ENCODE measurements at regions not wholly inside any gene's neighbourhood (a gene's known extent, or its start where the extent isn't known, plus 50 kb on each side); places are given as distances from the start of the nearest gene placed in this dataset.

- intact Hi-C loops (cut with micrococcal nuclease; ENCODE audit: unreplicated experiment), result no loop called here
- BruUV-seq (replicated peaks), result no TSS peak
- Histone ChIP-seq H3K4me3 (ENCODE audit: low read depth, low read length, poor library complexity, severe bottlenecking) (no peak overlapping the region), H3K27me3 (replicated peaks; ENCODE audit: insufficient read depth, low read depth, low read length, poor library complexity) (peaks cover 89% of the 10 kb centered on the region), H3K27ac (ENCODE audit: low read depth, low read length, poor library complexity, severe bottlenecking) (no peak overlapping the region), H3K36me3 (ENCODE audit: insufficient read depth, low read length, poor library complexity, severe bottlenecking) (no peaks in the 10 kb centered on the region), H3K4me1 (ENCODE audit: insufficient read depth, low read length, poor library complexity, severe bottlenecking) (no peaks in the 10 kb centered on the region), H3K9me3 (ENCODE audit: low read depth, low read length, poor library complexity, severe bottlenecking) (no peaks in the 10 kb centered on the region)
- DNase-seq (ENCODE audit: low spot score), result no peak
- POLR2A ChIA-PET (ENCODE audit: low non-redundant PET), result no interaction called here
- no peak for TF ChIP-seq CTCF (conservative IDR thresholded peaks at IDR 0.05; ENCODE audit: low read depth, low read length)
- TF ChIP-seq EZH2 (IDR thresholded peaks at IDR 0.05; ENCODE audit: borderline replicate concordance, low read depth, low read length, poor library complexity, severe bottlenecking), result no peak
- CTCF ChIA-PET, result no interaction called here
Observed at GRCh38 chr14:106203438-106203837, 677.1 kb downstream of the TMEM121 start.

GRCh38 chr14:106204063-106204462 lies 677.7 kb downstream of the TMEM121 start:
- ChIA-PET POLR2A (ENCODE audit: low non-redundant PET) (no interaction called here), CTCF (no interaction called here)
- no peaks in the 10 kb centered on the region for H3K4me1 ChIP-seq (ENCODE audit: insufficient read depth, low read length, poor library complexity, severe bottlenecking)
- H3K36me3 ChIP-seq (ENCODE audit: insufficient read depth, low read length, poor library complexity, severe bottlenecking), result no peaks in the 10 kb centered on the region
- no TSS peak for BruUV-seq (replicated peaks)
- H3K27me3 ChIP-seq (replicated peaks; ENCODE audit: insufficient read depth, low read depth, low read length, poor library complexity), result peaks cover 89% of the 10 kb centered on the region
- TF ChIP-seq EZH2 (IDR thresholded peaks at IDR 0.05; ENCODE audit: borderline replicate concordance, low read depth, low read length, poor library complexity, severe bottlenecking) (no peak), CTCF (conservative IDR thresholded peaks at IDR 0.05; ENCODE audit: low read depth, low read length) (no peak)
- H3K27ac ChIP-seq (ENCODE audit: low read depth, low read length, poor library complexity, severe bottlenecking), result no peak overlapping the region
- H3K9me3 ChIP-seq (ENCODE audit: low read depth, low read length, poor library complexity, severe bottlenecking), result no peaks in the 10 kb centered on the region
- intact Hi-C loops (cut with micrococcal nuclease; ENCODE audit: unreplicated experiment), result no loop called here
- no peak overlapping the region for H3K4me3 ChIP-seq (ENCODE audit: low read depth, low read length, poor library complexity, severe bottlenecking)
- peak; percentile 26 for DNase-seq (ENCODE audit: low spot score)

DNA sequence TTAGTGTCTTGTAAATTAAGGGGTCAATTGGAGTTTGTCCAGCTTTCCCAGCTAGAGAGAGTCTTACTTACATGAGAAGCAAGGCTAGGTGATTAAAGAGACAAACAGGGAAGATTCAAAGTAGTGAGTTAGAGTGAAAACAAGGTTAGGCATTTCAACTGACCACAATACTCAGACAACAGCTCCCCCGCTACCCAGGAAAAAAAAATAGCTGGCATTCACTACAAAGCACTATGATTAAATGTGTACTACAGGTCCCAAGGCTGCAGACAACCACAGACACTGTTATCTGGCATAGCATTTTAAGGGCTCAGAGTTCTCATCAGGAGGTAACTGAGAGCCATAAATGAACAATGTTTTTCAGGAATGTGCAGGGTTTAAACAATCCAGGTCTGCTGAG lies 680.9 kb downstream of the TMEM121 start:
- no peak overlapping the region for H3K27ac ChIP-seq (ENCODE audit: low read depth, low read length, poor library complexity, severe bottlenecking)
- no peak for TF ChIP-seq CTCF (conservative IDR thresholded peaks at IDR 0.05; ENCODE audit: low read depth, low read length)
- TF ChIP-seq EZH2 (IDR thresholded peaks at IDR 0.05; ENCODE audit: borderline replicate concordance, low read depth, low read length, poor library complexity, severe bottlenecking), result no peak
- CTCF ChIA-PET, result interaction anchor here (0.5 kb wide), 1 partner anchor 229 kb away, joined by 6 read pairs; no protein-coding TSS in a partner anchor
- no peak for DNase-seq (ENCODE audit: low spot score)
- H3K27me3 ChIP-seq (replicated peaks; ENCODE audit: insufficient read depth, low read depth, low read length, poor library complexity), result peaks cover 87% of the 10 kb centered on the region
- H3K4me3 ChIP-seq (ENCODE audit: low read depth, low read length, poor library complexity, severe bottlenecking), result no peak overlapping the region
- intact Hi-C loops (cut with micrococcal nuclease; ENCODE audit: unreplicated experiment), result no loop called here
- BruUV-seq (replicated peaks), result no TSS peak
- H3K4me1 ChIP-seq (ENCODE audit: insufficient read depth, low read length, poor library complexity, severe bottlenecking), result no peaks in the 10 kb centered on the region
- POLR2A ChIA-PET (ENCODE audit: low non-redundant PET), result no interaction called here
- H3K36me3 ChIP-seq (ENCODE audit: insufficient read depth, low read length, poor library complexity, severe bottlenecking), result no peaks in the 10 kb centered on the region
- no peaks in the 10 kb centered on the region for H3K9me3 ChIP-seq (ENCODE audit: low read depth, low read length, poor library complexity, severe bottlenecking)
